ENCODE measurements at regions not wholly inside any gene's neighbourhood (a gene's known extent, or its start where the extent isn't known, plus 50 kb on each side); places are given as distances from the start of the nearest gene placed in this dataset.
A peak's percentile ranks its signal among the peaks of the same experiment; 100 is the strongest.
"Not testable (repeated sequence)": the region's sequence is repeated elsewhere in the genome, so short reads cannot be mapped to it uniquely, and the experiment has no call there.

DNA sequence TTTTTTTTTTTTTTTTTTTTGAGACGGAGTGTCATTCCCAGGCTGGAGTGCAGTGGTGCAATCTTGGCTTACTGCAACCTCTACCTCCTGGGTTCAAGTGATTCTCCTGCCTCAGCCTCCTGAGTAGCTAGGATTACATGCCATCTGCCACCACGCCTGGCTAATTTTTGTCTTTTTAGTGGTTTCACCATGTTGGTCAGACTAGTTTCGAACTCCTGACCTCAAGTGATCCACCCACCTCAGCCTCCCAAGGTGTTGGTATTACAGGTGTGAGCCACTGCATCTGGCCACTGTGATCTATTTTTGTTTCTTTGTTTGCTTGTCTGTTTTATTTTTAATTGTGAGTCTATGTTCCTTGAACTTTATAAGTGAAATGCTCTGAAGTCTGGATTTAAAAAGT, 646.8 kb upstream of the RGS18 start:
- DNase-seq (ENCODE audit: low spot score): not testable (repeated sequence)

DNA sequence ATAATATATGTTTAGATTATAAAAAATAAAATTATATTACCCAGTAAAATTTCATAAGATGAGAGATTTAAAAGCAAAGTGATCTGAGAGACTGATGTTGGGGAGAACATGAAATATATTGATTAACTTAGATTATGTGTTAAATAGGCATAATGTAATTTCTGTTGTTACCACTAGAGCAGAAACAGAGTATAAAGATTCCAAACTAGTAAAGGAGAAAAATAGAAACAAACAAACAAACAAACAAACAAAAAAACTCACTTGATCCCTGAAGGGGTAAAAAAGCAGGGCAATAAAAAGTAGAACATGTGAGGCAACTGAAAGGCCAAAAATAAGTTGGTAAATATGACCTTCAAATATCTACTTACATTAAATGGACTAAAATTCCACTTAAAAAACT, 640.4 kb upstream of the RGS18 start:
- DNase-seq (ENCODE audit: low spot score): no peak

DNA sequence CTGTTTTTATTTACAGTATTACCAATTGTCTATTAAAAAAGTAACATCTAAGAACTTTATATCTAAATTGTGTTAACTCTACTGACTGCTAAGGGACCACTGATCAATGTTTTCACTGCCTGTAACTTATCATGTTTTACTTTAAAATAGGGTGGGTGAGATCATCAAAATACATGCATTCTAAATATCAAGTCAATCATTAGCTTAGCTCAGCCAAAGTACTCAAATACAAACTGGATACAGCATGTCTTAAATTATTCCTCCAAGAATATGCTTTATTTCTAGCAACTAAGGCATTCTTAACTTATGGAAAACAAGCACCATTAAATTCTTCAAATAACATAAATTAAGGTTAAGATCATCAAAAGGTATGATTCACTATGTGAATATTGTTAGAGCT, 638.7 kb upstream of the RGS18 start:
- DNase-seq (ENCODE audit: low spot score): no peak

- DNase-seq (ENCODE audit: low spot score): no peak
Observed at GRCh38 chr1:191520345-191520744, 637.9 kb upstream of the RGS18 start.

GRCh38 chr1:191525944-191526343, 632.3 kb upstream of the RGS18 start:
- DNase-seq (ENCODE audit: low spot score): not testable (repeated sequence)

- no peak for DNase-seq (ENCODE audit: low spot score)
Observed at GRCh38 chr1:191528275-191528674, 630.0 kb upstream of the RGS18 start.

- DNase-seq (ENCODE audit: low spot score): no peak
Observed at GRCh38 chr1:191530928-191531327, 627.3 kb upstream of the RGS18 start.

DNA sequence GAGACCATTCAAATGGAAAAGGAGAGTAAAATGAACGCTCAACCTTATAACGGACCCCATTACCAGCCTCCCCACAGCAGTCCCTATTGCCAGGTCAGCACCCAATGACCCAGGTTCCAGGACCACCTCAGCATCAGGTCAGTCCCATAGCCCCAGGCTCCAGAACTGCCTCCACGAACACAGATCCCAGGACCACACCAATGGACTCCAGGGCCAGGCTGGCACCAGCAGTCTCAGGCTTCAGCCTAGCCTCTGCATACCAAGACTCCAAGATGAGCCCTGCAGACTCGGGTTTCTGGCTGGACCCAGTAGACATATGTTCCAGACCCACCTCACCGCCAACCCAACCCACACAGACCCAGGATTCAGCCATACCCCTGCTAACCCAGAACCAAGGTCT, 625.0 kb upstream of the RGS18 start:
- no peak for DNase-seq (ENCODE audit: low spot score)

GRCh38 chr1:191536791-191537429, 621.4 kb upstream of the RGS18 start:
- no peak for DNase-seq (ENCODE audit: low spot score)

GRCh38 chr1:191541758-191542157, 616.5 kb upstream of the RGS18 start:
- no peak for DNase-seq (ENCODE audit: low spot score)

GRCh38 chr1:191542444-191542843, 615.8 kb upstream of the RGS18 start:
- DNase-seq (ENCODE audit: low spot score): no peak

GRCh38 chr1:191546803-191547202, 611.5 kb upstream of the RGS18 start:
- peak; percentile 53 for DNase-seq (ENCODE audit: low spot score)

GRCh38 chr1:191551019-191551418, 607.2 kb upstream of the RGS18 start:
- no peak for DNase-seq (ENCODE audit: low spot score)

DNA sequence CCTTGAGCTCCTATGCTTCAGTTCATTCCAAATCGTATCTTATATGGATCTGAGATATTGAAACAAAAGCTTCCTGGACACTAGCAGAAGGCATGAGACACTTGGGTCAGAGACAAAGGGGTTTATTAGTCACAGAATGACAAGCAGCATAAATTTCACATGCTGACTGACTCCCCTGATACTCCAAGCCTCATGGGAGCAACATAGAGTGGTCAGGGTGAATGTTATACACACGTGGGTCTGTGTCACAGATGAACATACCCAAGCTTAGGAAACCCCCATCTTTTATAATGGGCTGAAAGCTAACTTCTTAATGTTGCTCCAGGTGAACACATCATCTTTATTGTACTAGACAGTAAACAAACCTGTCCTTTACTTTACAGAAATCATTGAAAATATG, 599.9 kb upstream of the RGS18 start:
- DNase-seq (ENCODE audit: low spot score): no peak

- DNase-seq (ENCODE audit: low spot score): no peak
Observed at GRCh38 chr1:191561276-191561675, 597.0 kb upstream of the RGS18 start.

GRCh38 chr1:191564275-191564674, 594.0 kb upstream of the RGS18 start:
- no peak for DNase-seq (ENCODE audit: low spot score)

DNA sequence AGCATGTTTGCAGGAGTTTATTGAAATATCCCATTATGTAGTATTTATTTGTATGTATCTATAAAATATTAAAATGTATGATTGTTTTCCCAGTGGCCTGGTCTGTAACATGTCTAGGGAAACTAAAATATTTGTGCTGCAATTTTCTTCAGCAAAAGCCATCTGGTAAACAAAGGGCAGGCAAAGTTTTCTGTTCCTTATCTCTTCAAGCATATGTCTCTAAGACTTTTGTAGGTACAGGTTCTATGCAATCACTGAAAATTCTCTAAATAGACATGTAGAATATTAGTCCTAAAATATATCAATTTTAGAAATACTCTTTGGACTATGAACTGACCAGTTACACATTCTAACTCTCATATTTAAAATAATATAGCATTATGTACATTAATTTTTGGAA, 585.8 kb upstream of the RGS18 start:
- no peak for DNase-seq (ENCODE audit: low spot score)

GRCh38 chr1:191575180-191575579, 583.1 kb upstream of the RGS18 start:
- DNase-seq (ENCODE audit: low spot score): no peak

GRCh38 chr1:191575746-191576145, 582.5 kb upstream of the RGS18 start:
- no peak for DNase-seq (ENCODE audit: low spot score)

DNA sequence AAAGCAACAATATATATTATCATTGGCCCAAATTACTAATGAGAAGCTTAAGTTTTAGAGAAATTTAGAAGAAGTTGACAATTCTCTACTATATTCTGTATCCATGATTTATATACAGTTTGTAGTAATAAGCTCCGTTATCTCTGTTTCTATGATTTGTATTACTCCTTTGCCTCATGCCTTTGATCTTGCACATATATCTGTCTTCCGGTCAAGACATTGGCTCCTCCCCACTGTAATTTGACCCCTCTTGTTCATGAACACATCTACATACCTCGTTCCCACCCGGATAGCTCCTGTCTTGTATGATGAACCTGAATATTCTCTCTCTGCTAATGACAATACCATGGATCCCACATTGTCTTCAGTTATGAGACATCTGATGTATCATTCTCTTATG, 581.0 kb upstream of the RGS18 start:
- no peak for DNase-seq (ENCODE audit: low spot score)

GRCh38 chr1:191578281-191578680, 580.0 kb upstream of the RGS18 start:
- no peak for DNase-seq (ENCODE audit: low spot score)

DNA sequence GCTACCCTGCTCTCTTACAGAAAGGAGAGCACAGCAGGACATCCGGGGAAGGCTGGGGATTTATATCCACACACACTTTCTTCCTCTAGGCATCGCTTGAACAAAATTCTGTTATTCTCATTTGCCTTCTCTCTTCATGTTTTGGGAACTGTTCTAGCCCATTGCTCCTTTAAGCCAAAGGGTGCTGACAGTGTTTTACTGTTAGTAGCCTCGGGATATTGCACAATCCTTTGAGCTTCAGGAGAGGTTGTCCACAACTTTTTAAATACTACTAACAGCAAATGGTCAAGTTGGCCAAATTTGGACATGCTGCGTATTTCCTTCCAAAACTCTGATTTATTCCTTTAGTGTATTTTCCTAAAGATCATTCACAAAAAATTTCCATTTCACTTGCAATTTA, 579.2 kb upstream of the RGS18 start:
- DNase-seq (ENCODE audit: low spot score): no peak

- no peak for DNase-seq (ENCODE audit: low spot score)
Observed at GRCh38 chr1:191582169-191582568, 576.1 kb upstream of the RGS18 start.

DNA sequence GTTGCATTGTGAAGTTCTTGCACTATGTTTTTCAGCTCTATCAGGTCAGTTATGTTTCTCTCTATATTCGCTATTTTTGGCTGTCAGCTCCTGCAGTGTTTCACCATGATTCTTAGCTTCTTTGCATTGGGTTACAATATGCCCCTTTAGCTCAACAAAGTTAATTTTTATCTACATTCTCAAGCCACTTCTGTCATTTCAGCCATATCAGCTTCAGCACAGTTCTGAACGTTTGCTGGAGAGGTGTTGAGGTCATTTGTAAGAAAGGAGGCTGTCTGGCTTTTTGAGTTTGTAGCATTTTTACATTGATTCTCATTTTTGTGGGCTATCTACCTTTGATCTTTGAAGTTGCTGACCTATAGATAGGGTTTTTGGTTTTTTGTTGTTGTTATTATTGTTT, 573.2 kb upstream of the RGS18 start:
- no peak for DNase-seq (ENCODE audit: low spot score)

GRCh38 chr1:191588905-191589304, 569.4 kb upstream of the RGS18 start:
- no peak for DNase-seq (ENCODE audit: low spot score)

Data from putamen (tissue), 1 donor.